IPS-NIHi7 (cell line): ENCODE measurements at regions not wholly inside any gene's neighbourhood (a gene's known extent, or its start where the extent isn't known, plus 50 kb on each side); places are given as distances from the start of the nearest gene placed in this dataset.
"Not testable (repeated sequence)": the region's sequence is repeated elsewhere in the genome, so short reads cannot be mapped to it uniquely, and the experiment has no call there.

Experiments
- DNase-seq: peaks from one replicate; pipeline ENCODE4 v3.0.0; 2012; ENCODE audit warnings: mixed read lengths; ENCODE audit errors: extremely low spot score

- DNase-seq, result no peak
These were observed 113.3 kb upstream of the LPCAT1 start for GRCh38 chr5:1636981-1637638.

DNA sequence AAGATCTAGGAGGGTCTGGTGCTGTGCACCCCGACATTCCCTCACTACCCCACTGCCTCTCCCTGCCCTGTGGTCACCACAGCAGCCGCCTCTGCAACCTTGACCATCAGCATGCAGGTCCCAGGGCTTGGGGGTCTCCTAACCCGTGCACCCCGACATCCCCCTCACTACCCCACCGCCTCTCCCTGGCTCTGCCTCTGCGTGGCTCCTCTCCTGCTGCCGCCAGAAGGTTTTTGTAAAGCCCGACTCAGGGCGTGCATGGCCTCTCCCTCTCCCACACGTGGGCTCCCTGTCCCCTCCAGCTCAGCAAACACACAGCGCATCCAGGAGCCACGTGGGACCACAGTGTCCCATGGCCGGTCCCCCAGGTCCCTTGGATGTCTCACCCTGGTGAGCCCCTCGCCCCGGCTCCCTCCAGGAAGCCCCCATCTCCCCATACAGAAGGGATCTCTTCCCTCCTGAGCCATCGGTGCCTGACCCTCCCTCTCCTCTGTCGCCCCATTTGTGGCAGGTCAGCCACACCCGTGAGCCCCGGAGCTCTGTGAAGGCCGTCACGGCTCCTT lies 112.5 kb upstream of the LPCAT1 start:
- DNase-seq, result not testable (repeated sequence)

GRCh38 chr5:1635477-1635876 lies 111.7 kb upstream of the LPCAT1 start:
- DNase-seq, result not testable (repeated sequence)

- no peak for DNase-seq
These were observed 110.5 kb upstream of the LPCAT1 start for GRCh38 chr5:1634337-1634661.

GRCh38 chr5:1633605-1634336 lies 110.0 kb upstream of the LPCAT1 start:
- DNase-seq, result peak; percentile 88

GRCh38 chr5:1631004-1631403 lies 107.2 kb upstream of the LPCAT1 start:
- not testable (repeated sequence) for DNase-seq

DNA sequence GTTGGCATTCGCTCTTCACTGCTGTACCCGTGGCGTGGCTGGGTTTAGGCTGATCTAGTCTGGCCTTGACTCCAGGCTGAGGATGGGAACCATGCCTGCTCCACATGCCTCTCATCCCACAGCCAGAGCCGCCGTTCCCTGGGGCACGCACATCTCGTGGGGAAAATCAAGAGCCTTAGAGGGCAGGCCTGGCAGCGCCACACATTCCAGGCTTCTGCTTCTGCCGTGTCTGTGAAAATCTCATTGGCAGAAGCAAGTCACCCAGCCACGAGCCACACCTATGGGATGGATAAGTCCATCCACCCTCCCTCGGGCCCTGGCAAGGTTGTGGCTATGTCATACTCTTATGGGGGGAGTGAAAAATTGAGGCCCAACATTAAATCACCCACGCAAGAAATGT lies 102.6 kb upstream of the LPCAT1 start:
- DNase-seq, result not testable (repeated sequence)

DNA sequence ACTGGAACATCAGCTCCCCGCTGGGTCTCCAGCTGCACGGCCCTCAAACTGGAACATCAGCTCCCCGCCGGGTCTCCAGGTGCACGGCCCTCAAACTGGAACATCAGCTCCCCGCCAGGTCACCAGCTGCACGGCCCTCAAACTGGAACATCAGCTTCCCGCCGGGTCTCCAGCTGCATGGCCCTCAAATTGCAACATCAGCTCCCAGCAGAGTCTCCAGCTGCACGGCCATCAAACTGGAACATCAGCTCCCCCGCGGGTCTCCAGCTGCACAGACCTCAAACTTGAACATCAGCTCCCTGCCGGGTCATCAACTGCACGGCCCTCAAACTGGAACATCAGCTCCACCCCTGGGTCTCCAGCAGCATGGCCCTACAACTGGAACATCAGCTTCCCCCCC lies 95.8 kb upstream of the LPCAT1 start:
- not testable (repeated sequence) for DNase-seq

- not testable (repeated sequence) for DNase-seq
These were observed 94.6 kb upstream of the LPCAT1 start for GRCh38 chr5:1618296-1618865.

DNA sequence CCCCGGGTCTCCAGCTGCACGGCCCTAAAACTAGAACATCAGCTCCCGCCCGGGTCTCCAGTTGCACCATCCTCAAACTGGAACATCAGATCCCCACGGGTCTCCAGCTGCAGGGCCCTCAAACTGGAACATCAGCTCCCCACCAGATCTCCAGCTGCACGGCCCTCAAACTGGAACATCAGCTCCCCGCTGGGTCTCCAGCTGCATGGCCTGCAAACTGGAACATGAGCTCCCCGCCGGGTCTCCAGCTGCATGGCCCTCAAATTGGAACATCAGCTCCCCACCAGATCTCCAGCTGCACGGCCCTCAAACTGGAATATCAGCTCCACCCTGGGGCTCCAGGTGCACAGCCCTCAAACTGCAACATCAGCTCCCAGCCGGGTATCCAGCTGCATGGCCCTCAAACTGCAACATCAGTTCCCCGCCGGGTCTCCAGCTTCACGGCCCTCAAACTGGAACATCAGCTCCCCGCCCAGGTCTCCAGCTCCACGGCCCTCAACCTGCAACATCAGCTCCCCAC lies 93.5 kb upstream of the LPCAT1 start:
- DNase-seq, result not testable (repeated sequence)

GRCh38 chr5:1613515-1613914 lies 89.8 kb upstream of the LPCAT1 start:
- DNase-seq, result not testable (repeated sequence)

DNA sequence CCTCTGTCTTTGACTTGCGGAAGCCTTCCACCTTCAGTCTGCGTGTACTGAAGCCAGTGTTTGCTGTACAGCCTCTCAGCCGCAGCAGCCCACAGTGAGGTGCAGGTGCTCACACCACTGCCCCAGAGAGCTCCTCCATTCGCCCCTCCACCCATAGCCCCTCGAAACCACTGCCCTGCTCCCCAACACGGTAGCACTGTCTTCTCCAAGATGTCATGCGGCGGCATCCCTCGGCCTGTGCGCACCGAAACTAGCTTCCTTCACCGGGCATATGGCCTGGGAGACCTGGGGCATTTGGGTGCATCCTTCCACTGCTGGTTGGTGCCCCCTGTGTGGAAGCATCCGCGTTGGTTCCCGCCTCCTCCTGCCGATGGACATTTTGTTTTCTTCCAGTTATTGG lies 86.8 kb upstream of the LPCAT1 start:
- not testable (repeated sequence) for DNase-seq

DNA sequence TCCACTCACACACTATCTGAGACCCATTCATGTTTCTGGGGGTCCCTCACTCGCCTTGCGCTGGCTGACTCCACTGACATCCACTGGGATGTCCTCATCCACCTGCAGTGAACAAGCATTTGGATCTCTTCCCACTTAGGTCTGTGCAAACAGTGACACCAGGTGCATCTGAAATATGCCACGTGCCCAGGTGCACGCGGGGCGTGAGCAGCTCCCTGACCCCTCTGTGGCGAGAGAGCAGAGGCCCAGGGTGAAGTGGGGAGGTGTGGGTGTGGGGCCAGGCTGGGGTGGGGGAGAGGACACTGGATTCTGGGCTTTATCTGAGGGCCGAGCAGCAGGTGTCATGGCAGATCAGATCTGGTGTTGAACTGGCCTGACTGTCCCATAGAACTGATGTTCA lies 85.4 kb upstream of the LPCAT1 start:
- DNase-seq, result not testable (repeated sequence)

- not testable (repeated sequence) for DNase-seq
These were observed 84.6 kb upstream of the LPCAT1 start for GRCh38 chr5:1608336-1608735.

- not testable (repeated sequence) for DNase-seq
These were observed 83.2 kb upstream of the LPCAT1 start for GRCh38 chr5:1606951-1607350.

- DNase-seq, result not testable (repeated sequence)
These were observed 80.2 kb upstream of the LPCAT1 start for GRCh38 chr5:1603916-1604315.

GRCh38 chr5:1601565-1601964 lies 77.8 kb upstream of the LPCAT1 start:
- peak; percentile 78 for DNase-seq

- DNase-seq, result not testable (repeated sequence)
These were observed 75.4 kb upstream of the LPCAT1 start for GRCh38 chr5:1598950-1599737.

GRCh38 chr5:1597093-1597473 lies 73.3 kb upstream of the LPCAT1 start:
- DNase-seq, result not testable (repeated sequence)

DNA sequence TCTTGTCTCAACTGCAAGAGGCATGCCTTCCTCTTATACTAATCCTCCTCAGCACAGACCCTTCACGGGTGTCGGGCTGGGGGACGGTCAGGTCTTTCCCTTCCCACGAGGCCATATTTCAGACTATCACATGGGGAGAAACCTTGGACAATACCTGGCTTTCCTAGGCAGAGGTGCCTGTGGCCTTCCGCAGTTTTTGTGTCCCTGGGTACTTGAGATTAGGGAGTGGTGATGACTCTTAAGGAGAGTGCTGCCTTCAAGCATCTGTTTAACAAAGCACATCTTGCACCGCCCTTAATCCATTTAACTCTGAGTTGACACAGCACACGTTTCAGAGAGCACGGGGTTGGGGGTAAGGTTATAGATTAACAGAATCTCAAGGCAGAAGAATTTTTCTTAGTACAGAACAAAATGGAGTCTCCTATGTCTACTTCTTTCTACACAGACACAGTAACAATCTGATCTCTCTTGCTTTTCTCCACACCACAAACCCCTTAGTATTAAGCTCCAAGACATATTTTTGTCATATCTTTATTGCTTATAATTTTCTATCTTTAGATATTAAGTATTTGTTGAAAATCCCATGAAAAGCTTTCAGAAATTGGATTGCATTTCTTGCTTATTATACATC lies 72.8 kb upstream of the LPCAT1 start:
- not testable (repeated sequence) for DNase-seq
